Calu3 (cell line): ENCODE measurements at regions not wholly inside any gene's neighbourhood (a gene's known extent, or its start where the extent isn't known, plus 50 kb on each side); places are given as distances from the start of the nearest gene placed in this dataset.

Source experiments
- BruUV-seq: library from RNA; stranded (reverse); fragments of 400-500 nt; replicated peaks from 2 replicates; lab custom pipeline; 2021; lab: Mats Ljungman, UMichigan
- CTCF ChIA-PET: fragments of 300-600 bp; sonication (Branson Sonifier 250); formaldehyde crosslinking; loops from one replicate; lab custom pipeline; 2022; ENCODE audit warnings: antibody characterized with exemption; lab: Charles Lee
- DNase-seq: peaks from one replicate; pipeline ENCODE4 v3.0.0; 2022
- H3K27ac Mint-ChIP-seq: one replicate; pipeline ENCODE4 v1.8.0; 2022; ENCODE audit warnings: mixed read lengths; ENCODE audit not compliant: unreplicated experiment
- H3K27me3 Mint-ChIP-seq: one replicate; pipeline ENCODE4 v1.8.0; 2022; ENCODE audit warnings: mixed read lengths; ENCODE audit not compliant: unreplicated experiment
- H3K36me3 Mint-ChIP-seq: one replicate; pipeline ENCODE4 v1.8.0; 2022; ENCODE audit warnings: mild to moderate bottlenecking, moderate library complexity, mixed read lengths; ENCODE audit not compliant: insufficient read depth, unreplicated experiment
- H3K4me1 Mint-ChIP-seq: one replicate; pipeline ENCODE4 v1.8.0; 2022; ENCODE audit warnings: mild to moderate bottlenecking, low read depth, mixed read lengths; ENCODE audit not compliant: unreplicated experiment
- H3K4me3 Mint-ChIP-seq: one replicate; pipeline ENCODE4 v1.8.0; 2022; ENCODE audit warnings: mild to moderate bottlenecking, low read depth, moderate library complexity, mixed read lengths; ENCODE audit not compliant: unreplicated experiment
- H3K9me3 Mint-ChIP-seq: one replicate; pipeline ENCODE4 v1.8.0; 2022; ENCODE audit warnings: low read depth, mixed read lengths; ENCODE audit not compliant: unreplicated experiment
- CTCF ChIP-seq: fragments of 200-600 bp; IDR thresholded peaks from one replicate; pipeline ENCODE4 v1.8.0; 2022; ENCODE audit warnings: antibody characterized with exemption; ENCODE audit not compliant: unreplicated experiment
- intact Hi-C: fragments of 100-400 bp; cut with micrococcal nuclease; formaldehyde crosslinking; loops from one replicate; pipeline ENCODE4 v1.10.0; 2022; ENCODE audit not compliant: unreplicated experiment

- no TSS peak for BruUV-seq
- no peak for DNase-seq
- Mint-ChIP-seq H3K27me3 (peaks cover 52% of the 10 kb centered on the region), H3K9me3 (no peaks in the 10 kb centered on the region), H3K4me3 (no peak overlapping the region), H3K36me3 (no peaks in the 10 kb centered on the region), H3K4me1 (no peaks in the 10 kb centered on the region), H3K27ac (no peak overlapping the region)
- intact Hi-C loops, result no loop called here
- no peak for TF ChIP-seq CTCF
- CTCF ChIA-PET, result no interaction called here
Measured at GRCh38 chr1:213861841-213862240, 125.9 kb upstream of the PROX1 start.

DNA sequence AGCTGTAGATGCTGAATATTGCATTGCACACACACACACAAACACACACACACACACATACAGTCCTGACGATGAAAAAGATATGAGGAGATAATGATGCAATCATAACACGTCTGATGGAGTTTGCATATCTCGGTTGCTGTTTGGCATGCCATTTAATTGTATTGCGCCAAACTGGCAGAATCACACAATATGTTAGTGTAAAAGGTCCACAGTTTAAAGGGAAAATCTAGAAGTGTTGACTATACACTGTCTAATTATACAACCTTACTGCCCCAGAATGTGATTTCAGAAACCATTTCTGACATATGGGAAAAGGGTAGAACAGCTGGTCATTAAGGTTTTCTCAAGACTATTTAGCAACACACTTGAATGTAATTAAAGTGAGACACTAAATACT lies 123.7 kb upstream of the PROX1 start:
- DNase-seq, result no peak
- no peak overlapping the region for H3K27ac Mint-ChIP-seq
- intact Hi-C loops, result no loop called here
- H3K4me3 Mint-ChIP-seq, result no peak overlapping the region
- BruUV-seq, result no TSS peak
- peaks cover 50% of the 10 kb centered on the region for H3K27me3 Mint-ChIP-seq
- no peaks in the 10 kb centered on the region for H3K36me3 Mint-ChIP-seq
- CTCF ChIA-PET, result no interaction called here
- no peak for TF ChIP-seq CTCF
- H3K9me3 Mint-ChIP-seq, result no peaks in the 10 kb centered on the region
- H3K4me1 Mint-ChIP-seq, result no peaks in the 10 kb centered on the region

GRCh38 chr1:213868482-213868881 lies 119.3 kb upstream of the PROX1 start:
- no peaks in the 10 kb centered on the region for H3K36me3 Mint-ChIP-seq
- H3K4me1 Mint-ChIP-seq, result no peaks in the 10 kb centered on the region
- no peak for DNase-seq
- intact Hi-C loops, result no loop called here
- no peak overlapping the region for H3K27ac Mint-ChIP-seq
- TF ChIP-seq CTCF, result no peak
- peaks cover 53% of the 10 kb centered on the region for H3K27me3 Mint-ChIP-seq
- H3K9me3 Mint-ChIP-seq, result no peaks in the 10 kb centered on the region
- H3K4me3 Mint-ChIP-seq, result no peak overlapping the region
- CTCF ChIA-PET, result no interaction called here
- no TSS peak for BruUV-seq

DNA sequence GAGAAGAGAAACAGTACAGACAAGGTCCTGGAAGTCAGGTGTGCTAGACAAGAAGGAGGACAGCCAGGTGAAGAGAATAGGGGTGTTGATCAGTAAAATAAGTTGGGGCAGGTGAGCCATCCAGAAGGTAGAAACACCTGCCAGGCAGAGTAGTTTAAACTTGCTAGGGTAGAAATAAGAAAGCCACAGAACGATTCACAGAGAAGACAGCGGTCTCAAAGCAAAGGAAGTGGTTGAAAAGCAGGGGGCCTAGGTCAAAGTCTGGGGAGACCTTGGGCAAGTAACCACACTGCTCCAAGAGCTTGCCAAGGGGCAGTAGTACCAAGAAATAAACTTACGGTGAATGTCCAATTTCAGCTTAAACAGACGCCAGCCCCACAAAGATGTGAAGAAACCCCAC lies 116.6 kb upstream of the PROX1 start:
- Mint-ChIP-seq H3K4me1 (no peaks in the 10 kb centered on the region), H3K36me3 (no peaks in the 10 kb centered on the region), H3K27ac (no peak overlapping the region), H3K9me3 (no peaks in the 10 kb centered on the region), H3K4me3 (no peak overlapping the region), H3K27me3 (peaks cover 54% of the 10 kb centered on the region)
- no peak for DNase-seq
- intact Hi-C loops, result no loop called here
- no peak for TF ChIP-seq CTCF
- BruUV-seq, result no TSS peak
- CTCF ChIA-PET, result interaction anchor here (0.5 kb wide), 1 partner anchor 230 kb away, joined by 3 read pairs; no protein-coding TSS in a partner anchor
